ENCODE measurements at regions not wholly inside any gene's neighbourhood (a gene's known extent, or its start where the extent isn't known, plus 50 kb on each side); places are given as distances from the start of the nearest gene placed in this dataset.

DNA sequence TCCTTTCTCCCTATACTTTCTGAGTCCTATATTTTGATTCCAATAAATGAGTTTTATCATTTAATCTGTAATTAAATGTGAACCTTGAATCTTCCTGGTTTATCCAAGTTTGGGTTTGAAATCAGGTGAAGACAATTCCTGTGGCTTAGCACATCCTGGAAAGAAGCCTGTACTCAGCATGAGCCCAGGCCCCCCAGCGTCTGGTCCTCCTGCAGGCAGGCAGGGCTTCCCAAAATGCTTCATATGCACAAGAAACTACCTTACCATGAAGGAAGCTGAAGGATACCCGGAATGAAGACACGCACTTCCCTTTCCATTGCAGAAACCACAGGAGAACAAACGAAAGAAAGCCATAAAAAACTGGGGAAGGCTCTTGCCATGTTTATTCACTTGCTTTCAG lies 157.4 kb upstream of the PDE10A start:
- TF ChIP-seq, protein P1, sequence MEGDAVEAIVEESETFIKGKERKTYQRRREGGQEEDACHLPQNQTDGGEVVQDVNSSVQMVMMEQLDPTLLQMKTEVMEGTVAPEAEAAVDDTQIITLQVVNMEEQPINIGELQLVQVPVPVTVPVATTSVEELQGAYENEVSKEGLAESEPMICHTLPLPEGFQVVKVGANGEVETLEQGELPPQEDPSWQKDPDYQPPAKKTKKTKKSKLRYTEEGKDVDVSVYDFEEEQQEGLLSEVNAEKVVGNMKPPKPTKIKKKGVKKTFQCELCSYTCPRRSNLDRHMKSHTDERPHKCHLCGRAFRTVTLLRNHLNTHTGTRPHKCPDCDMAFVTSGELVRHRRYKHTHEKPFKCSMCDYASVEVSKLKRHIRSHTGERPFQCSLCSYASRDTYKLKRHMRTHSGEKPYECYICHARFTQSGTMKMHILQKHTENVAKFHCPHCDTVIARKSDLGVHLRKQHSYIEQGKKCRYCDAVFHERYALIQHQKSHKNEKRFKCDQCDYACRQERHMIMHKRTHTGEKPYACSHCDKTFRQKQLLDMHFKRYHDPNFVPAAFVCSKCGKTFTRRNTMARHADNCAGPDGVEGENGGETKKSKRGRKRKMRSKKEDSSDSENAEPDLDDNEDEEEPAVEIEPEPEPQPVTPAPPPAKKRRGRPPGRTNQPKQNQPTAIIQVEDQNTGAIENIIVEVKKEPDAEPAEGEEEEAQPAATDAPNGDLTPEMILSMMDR (conservative IDR thresholded peaks at IDR 0.05), result no peak
- TF ChIP-seq ZFX (IDR thresholded peaks at IDR 0.05), result no peak
